ENCODE measurements at regions not wholly inside any gene's neighbourhood (a gene's known extent, or its start where the extent isn't known, plus 50 kb on each side); places are given as distances from the start of the nearest gene placed in this dataset.

GRCh38 chr11:22567759-22568158 is 57.9 kb downstream of the FANCF start:
- H3K4me3 ChIP-seq (ENCODE audit: low read depth, low read length): no peak overlapping the region
- DNase-seq (ENCODE audit: low read depth): no peak
- no peak for TF ChIP-seq CTCF (IDR thresholded peaks at IDR 0.05; ENCODE audit: low read depth, low read length, missing control alignments)

- TF ChIP-seq CTCF (IDR thresholded peaks at IDR 0.05; ENCODE audit: low read depth, low read length, missing control alignments): no peak
- DNase-seq (ENCODE audit: low read depth): no peak
- H3K4me3 ChIP-seq (ENCODE audit: low read depth, low read length): no peak overlapping the region
These were observed 59.3 kb downstream of the FANCF start for GRCh38 chr11:22566293-22566692.

- H3K4me3 ChIP-seq (ENCODE audit: low read depth, low read length): no peak overlapping the region
- DNase-seq (ENCODE audit: low read depth): no peak
- no peak for TF ChIP-seq CTCF (IDR thresholded peaks at IDR 0.05; ENCODE audit: low read depth, low read length, missing control alignments)
These were observed 64.3 kb downstream of the FANCF start for GRCh38 chr11:22561283-22561682.

DNA sequence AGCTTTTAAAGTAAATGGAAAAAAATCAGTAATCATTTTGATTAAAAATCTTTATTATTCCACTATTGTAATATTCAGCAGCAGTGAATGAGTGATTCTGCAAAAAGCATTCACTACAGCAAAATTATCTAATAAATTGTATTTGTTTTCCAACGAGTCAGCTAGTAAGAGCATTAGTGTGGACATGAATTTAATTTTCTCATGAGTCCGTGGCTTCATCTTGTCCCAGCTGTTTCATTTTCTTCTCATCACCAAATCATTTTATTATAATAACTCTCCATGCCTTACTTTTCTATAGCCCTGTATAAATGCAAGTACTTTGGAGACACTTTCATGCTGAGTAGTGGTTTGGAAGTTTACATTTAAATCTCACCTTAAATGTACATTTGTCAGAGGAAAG is 66.2 kb downstream of the FANCF start:
- no peak for TF ChIP-seq CTCF (IDR thresholded peaks at IDR 0.05; ENCODE audit: low read depth, low read length, missing control alignments)
- no peak for DNase-seq (ENCODE audit: low read depth)
- H3K4me3 ChIP-seq (ENCODE audit: low read depth, low read length): no peak overlapping the region

GRCh38 chr11:22558664-22559063 is 67.0 kb downstream of the FANCF start:
- no peak for DNase-seq (ENCODE audit: low read depth)
- no peak overlapping the region for H3K4me3 ChIP-seq (ENCODE audit: low read depth, low read length)
- no peak for TF ChIP-seq CTCF (IDR thresholded peaks at IDR 0.05; ENCODE audit: low read depth, low read length, missing control alignments)

- TF ChIP-seq CTCF (IDR thresholded peaks at IDR 0.05; ENCODE audit: low read depth, low read length, missing control alignments): no peak
- H3K4me3 ChIP-seq (ENCODE audit: low read depth, low read length): no peak overlapping the region
- no peak for DNase-seq (ENCODE audit: low read depth)
These were observed 69.2 kb downstream of the FANCF start for GRCh38 chr11:22556381-22556780.

GRCh38 chr11:22555881-22556280 is 69.7 kb downstream of the FANCF start:
- H3K4me3 ChIP-seq (ENCODE audit: low read depth, low read length): no peak overlapping the region
- TF ChIP-seq CTCF (IDR thresholded peaks at IDR 0.05; ENCODE audit: low read depth, low read length, missing control alignments): no peak
- DNase-seq (ENCODE audit: low read depth): no peak
